Astrocyte of the spinal cord (primary cell): ENCODE measurements at regions not wholly inside any gene's neighbourhood (a gene's known extent, or its start where the extent isn't known, plus 50 kb on each side); places are given as distances from the start of the nearest gene placed in this dataset.

Experiments
- DNase-seq: peaks from one replicate; pipeline ENCODE4 v3.0.0; 2011; ENCODE audit warnings: low read depth, low spot score
- H3K4me3 ChIP-seq: 2 replicates; pipeline ENCODE4 v1.5.1; 2011; ENCODE audit warnings: low read depth, mild to moderate bottlenecking, low read length, moderate library complexity
- CTCF ChIP-seq: IDR thresholded peaks from 2 replicates; pipeline ENCODE4 v1.5.1; 2012; ENCODE audit warnings: low read depth, mild to moderate bottlenecking, low read length, inconsistent platforms
- in situ Hi-C: cut with HindIII; loops from 2 replicates; pipeline ENCODE4 v1.10.0; 2017; ENCODE audit warnings: low sequenced_read_pairs

- DNase-seq: peak; percentile 60
- in situ Hi-C loops: no loop called here
- TF ChIP-seq CTCF: no peak
- H3K4me3 ChIP-seq: no peak overlapping the region
Observed at GRCh38 chr3:13215940-13216546, 142.8 kb upstream of the IQSEC1 start.

- in situ Hi-C loops: no loop called here
- no peak for TF ChIP-seq CTCF
- no peak for DNase-seq
- no peak overlapping the region for H3K4me3 ChIP-seq
Observed at GRCh38 chr3:13214847-13215472, 141.7 kb upstream of the IQSEC1 start.

GRCh38 chr3:13213911-13214846 lies 140.9 kb upstream of the IQSEC1 start:
- TF ChIP-seq CTCF: no peak
- no peak overlapping the region for H3K4me3 ChIP-seq
- no peak for DNase-seq
- in situ Hi-C loops: no loop called here

- in situ Hi-C loops: no loop called here
Observed at GRCh38 chr3:13213490-13213889, 140.3 kb upstream of the IQSEC1 start.

GRCh38 chr3:13211605-13212210 lies 138.5 kb upstream of the IQSEC1 start:
- no peak overlapping the region for H3K4me3 ChIP-seq
- TF ChIP-seq CTCF: no peak
- in situ Hi-C loops: no loop called here
- no peak for DNase-seq

More at GRCh38 chr3:13213490-13213889, 140.3 kb upstream of the IQSEC1 start:
- DNase-seq: no peak
- TF ChIP-seq CTCF: no peak
- H3K4me3 ChIP-seq: no peak overlapping the region

GRCh38 chr3:13210221-13210975 lies 137.2 kb upstream of the IQSEC1 start:
- no peak for TF ChIP-seq CTCF
- DNase-seq: no peak
- no peak overlapping the region for H3K4me3 ChIP-seq
- in situ Hi-C loops: no loop called here
